SK-N-MC (cell line): ENCODE measurements at regions not wholly inside any gene's neighbourhood (a gene's known extent, or its start where the extent isn't known, plus 50 kb on each side); places are given as distances from the start of the nearest gene placed in this dataset.

ENCODE experiments used
- DNase-seq: peaks from one replicate; pipeline ENCODE4 v3.0.0-alpha.2; 2011; ENCODE audit warnings: low read depth, low spot score
- H3K27ac ChIP-seq: fragments of 200-600 bp; sonication (generic); 2 replicates; pipeline ENCODE4 v1.5.1; 2016; ENCODE audit warnings: mixed run types
- H3K36me3 ChIP-seq: fragments of 200-600 bp; sonication (generic); 2 replicates; pipeline ENCODE4 v1.6.1; 2017; ENCODE audit warnings: antibody characterized with exemption, low read length, mixed read lengths; ENCODE audit not compliant: insufficient read depth
- H3K4me3 ChIP-seq: fragments of 200-600 bp; sonication (generic); 2 replicates; pipeline ENCODE4 v1.5.1; 2016
- H3K9ac ChIP-seq: fragments of 200-600 bp; sonication (generic); 2 replicates; pipeline ENCODE4 v1.8.0; 2017; ENCODE audit warnings: mixed run types, mixed read lengths; ENCODE audit not compliant: insufficient read length
- H3K9me3 ChIP-seq: fragments of 200-600 bp; sonication (generic); 2 replicates; pipeline ENCODE4 v1.6.1; 2017; ENCODE audit warnings: low read depth, mild to moderate bottlenecking, antibody characterized with exemption, low read length, moderate library complexity, mixed read lengths
- EZH2 ChIP-seq: fragments of 200-600 bp; sonication (generic); IDR thresholded peaks from one replicate; pipeline ENCODE4 v1.6.1; 2017; ENCODE audit warnings: antibody characterized with exemption
- FOXP2 ChIP-seq: optimal IDR thresholded peaks from 2 replicates; pipeline ENCODE3; 2011; ENCODE audit warnings: mild to moderate bottlenecking, moderate library complexity; ENCODE audit not compliant: insufficient read depth; ENCODE audit errors: extremely low read length, control extremely low read depth
- POLR2AphosphoS5 ChIP-seq: IDR thresholded peaks from 2 replicates; pipeline ENCODE4 v1.6.1; 2012; ENCODE audit warnings: mild to moderate bottlenecking, low read depth, low read length, borderline replicate concordance

- Histone ChIP-seq H3K27ac (no peak overlapping the region), H3K9me3 (no peaks in the 10 kb centered on the region), H3K36me3 (no peaks in the 10 kb centered on the region), H3K9ac (no peak overlapping the region), H3K4me3 (no peak overlapping the region)
- DNase-seq, result no peak
- TF ChIP-seq POLR2AphosphoS5 (no peak), FOXP2 (no peak), EZH2 (no peak)
These were observed 117.2 kb downstream of the MATN1 start for GRCh38 chr1:30606166-30606565.

GRCh38 chr1:30605441-30605920 lies 117.9 kb downstream of the MATN1 start:
- H3K9me3 ChIP-seq, result no peaks in the 10 kb centered on the region
- no peak for DNase-seq
- TF ChIP-seq FOXP2, result no peak
- no peak for TF ChIP-seq POLR2AphosphoS5
- TF ChIP-seq EZH2, result no peak
- no peaks in the 10 kb centered on the region for H3K36me3 ChIP-seq
- no peak overlapping the region for H3K4me3 ChIP-seq
- no peak overlapping the region for H3K9ac ChIP-seq
- H3K27ac ChIP-seq, result no peak overlapping the region

DNA sequence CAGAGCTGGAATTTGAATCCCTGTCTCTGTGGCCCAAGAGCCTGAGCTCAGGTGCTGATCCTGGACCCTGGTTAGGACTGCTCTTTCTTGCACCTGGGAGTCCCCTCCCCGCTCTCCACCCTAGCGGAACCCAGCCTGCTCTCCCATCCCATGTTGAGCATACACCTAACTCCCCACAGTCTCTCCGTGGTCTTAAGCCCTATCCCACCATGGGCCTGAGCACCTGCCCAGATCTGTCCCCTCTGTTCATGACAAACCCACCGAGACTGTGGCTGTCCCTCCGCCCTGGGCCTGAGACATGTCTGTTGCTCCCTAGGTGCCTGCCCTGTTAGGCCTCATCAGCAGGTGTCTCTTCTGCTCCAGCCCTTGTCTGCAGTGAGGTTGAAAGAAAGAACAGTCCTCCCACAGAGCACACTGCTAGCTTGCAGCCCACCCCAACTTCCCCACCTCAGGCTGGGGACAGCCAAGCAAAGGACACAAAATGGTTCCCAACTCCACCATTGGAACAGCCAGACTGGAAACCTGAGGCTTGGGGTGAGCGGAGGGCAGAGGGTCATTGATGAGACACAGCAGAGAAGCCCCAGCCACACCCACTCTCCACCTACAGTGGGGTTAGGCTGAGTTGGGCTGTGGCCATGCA lies 118.5 kb downstream of the MATN1 start:
- TF ChIP-seq POLR2AphosphoS5, result no peak
- no peak for TF ChIP-seq EZH2
- no peak for TF ChIP-seq FOXP2
- Histone ChIP-seq H3K4me3 (no peak overlapping the region), H3K9me3 (no peaks in the 10 kb centered on the region), H3K36me3 (no peaks in the 10 kb centered on the region), H3K27ac (no peak overlapping the region), H3K9ac (no peak overlapping the region)
- DNase-seq, result no peak

GRCh38 chr1:30603081-30603858 lies 120.1 kb downstream of the MATN1 start:
- Histone ChIP-seq H3K27ac (no peak overlapping the region), H3K4me3 (no peak overlapping the region), H3K36me3 (no peaks in the 10 kb centered on the region), H3K9ac (no peak overlapping the region), H3K9me3 (no peaks in the 10 kb centered on the region)
- TF ChIP-seq POLR2AphosphoS5 (no peak), FOXP2 (no peak), EZH2 (no peak)
- DNase-seq, result no peak

- Histone ChIP-seq H3K9me3 (no peaks in the 10 kb centered on the region), H3K9ac (no peak overlapping the region), H3K36me3 (no peaks in the 10 kb centered on the region), H3K27ac (no peak overlapping the region), H3K4me3 (no peak overlapping the region)
- DNase-seq, result no peak
- TF ChIP-seq FOXP2 (no peak), POLR2AphosphoS5 (no peak), EZH2 (no peak)
These were observed 121.9 kb downstream of the MATN1 start for GRCh38 chr1:30601316-30602085.

DNA sequence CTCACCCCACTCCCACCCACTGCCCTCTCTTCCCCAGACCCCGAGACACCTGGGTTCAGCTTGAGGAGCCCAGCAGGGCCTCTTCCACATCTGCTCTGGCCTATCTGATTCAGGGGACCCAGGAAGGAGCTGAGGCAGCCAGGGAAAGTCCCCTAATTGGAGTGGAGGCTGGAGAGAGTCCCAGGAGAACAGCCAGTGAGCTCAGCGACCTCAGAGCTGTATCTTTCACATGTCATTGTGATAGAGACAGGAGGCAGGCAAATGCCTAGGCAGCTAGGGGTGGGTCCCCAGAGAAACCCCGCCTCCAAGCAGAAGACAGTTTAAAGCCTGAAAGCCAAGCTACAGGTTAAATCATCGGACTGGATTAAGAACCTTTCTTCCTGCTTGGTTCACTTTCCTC lies 122.7 kb downstream of the MATN1 start:
- H3K27ac ChIP-seq, result no peak overlapping the region
- no peaks in the 10 kb centered on the region for H3K36me3 ChIP-seq
- H3K4me3 ChIP-seq, result no peak overlapping the region
- TF ChIP-seq POLR2AphosphoS5, result no peak
- TF ChIP-seq FOXP2, result no peak
- no peak for TF ChIP-seq EZH2
- H3K9me3 ChIP-seq, result no peaks in the 10 kb centered on the region
- no peak for DNase-seq
- no peak overlapping the region for H3K9ac ChIP-seq

DNA sequence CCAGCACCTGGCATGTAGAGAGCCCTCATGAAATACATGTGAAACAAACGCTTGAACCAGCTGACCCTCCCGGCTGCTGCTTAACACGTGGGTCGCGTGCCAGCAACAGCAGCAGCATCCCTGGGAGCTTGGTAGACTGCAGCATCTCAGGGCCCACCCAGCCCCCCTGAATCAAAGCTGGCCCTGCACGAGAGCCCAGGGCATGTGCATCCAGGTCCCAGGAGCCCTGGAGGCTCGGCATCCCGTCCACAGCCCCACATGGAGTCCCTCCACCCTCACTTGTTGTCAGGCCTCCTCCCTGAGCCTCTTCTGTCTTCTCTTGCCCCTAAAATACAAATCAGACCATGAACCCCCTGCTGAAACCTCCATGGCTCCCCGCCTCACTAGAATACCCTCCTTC lies 123.1 kb downstream of the MATN1 start:
- TF ChIP-seq FOXP2, result no peak
- no peak overlapping the region for H3K9ac ChIP-seq

GRCh38 chr1:30599721-30600120 lies 123.7 kb downstream of the MATN1 start:
- Histone ChIP-seq H3K4me3 (no peak overlapping the region), H3K9me3 (no peaks in the 10 kb centered on the region), H3K9ac (no peak overlapping the region), H3K27ac (no peak overlapping the region), H3K36me3 (no peaks in the 10 kb centered on the region)
- TF ChIP-seq EZH2 (no peak), FOXP2 (no peak), POLR2AphosphoS5 (no peak)
- no peak for DNase-seq

More for the DNA sequence above, 123.1 kb downstream of the MATN1 start:
- Histone ChIP-seq H3K4me3 (no peak overlapping the region), H3K9me3 (no peaks in the 10 kb centered on the region), H3K27ac (no peak overlapping the region), H3K36me3 (no peaks in the 10 kb centered on the region)
- DNase-seq, result no peak
